ENCODE measurements at regions not wholly inside any gene's neighbourhood (a gene's known extent, or its start where the extent isn't known, plus 50 kb on each side); places are given as distances from the start of the nearest gene placed in this dataset.

GRCh38 chr1:157272264-157272663 is 134.1 kb upstream of the ETV3 start:
- no peaks in the 10 kb centered on the region for H3K36me3 ChIP-seq (replicated peaks in 1 of 2; ENCODE audit: control insufficient read depth in 1 of 2, insufficient read depth in 2 of 2, low read length in 2 of 2)
- peaks cover 0 to 4% (median 3%) of the 10 kb centered on the region in 3 donors for H3K27me3 Mint-ChIP-seq (ENCODE audit: low read depth in 3 of 3)
- H3K9me3 ChIP-seq (replicated peaks in 1 of 2; ENCODE audit: control insufficient read depth in 1 of 2, insufficient read depth in 1 of 2, low read length in 2 of 2) = no peaks in the 10 kb centered on the region
- H3K4me3 Mint-ChIP-seq = no peak overlapping the region
- H3K79me2 ChIP-seq (ENCODE audit: insufficient read depth, low read length) = no peaks in the 10 kb centered on the region
- no peak for DNase-seq
- no peak overlapping the region for H3K27ac Mint-ChIP-seq
- H3K4me3 ChIP-seq (replicated peaks in 1 of 3; ENCODE audit: low read depth in 2 of 3, low read length in 3 of 3) = no peak overlapping the region
- no peak overlapping the region for H3K9ac ChIP-seq (ENCODE audit: insufficient read depth, low read length, poor library complexity, severe bottlenecking)
- H4K20me1 ChIP-seq (ENCODE audit: insufficient read depth, low read length) = no peaks in the 10 kb centered on the region
- intact Hi-C loops (cut with micrococcal nuclease) = no loop called here
- H3K27ac ChIP-seq (ENCODE audit: low read depth in 1 of 2, low read length in 2 of 2) = no peak overlapping the region
- no peaks in the 10 kb centered on the region for H3K27me3 ChIP-seq (ENCODE audit: control insufficient read depth in 2 of 2, insufficient read depth in 2 of 2, low read length in 2 of 2)
- no peak overlapping the region for H2AFZ ChIP-seq (ENCODE audit: insufficient read depth, low read depth, low read length, poor library complexity, severe bottlenecking)
- H3K9me3 Mint-ChIP-seq = no peaks in the 10 kb centered on the region
- no peak for TF ChIP-seq CTCF (IDR thresholded peaks at IDR 0.05)
- H3K4me1 Mint-ChIP-seq = peaks cover 21% of the 10 kb centered on the region
- H3K36me3 Mint-ChIP-seq = no peaks in the 10 kb centered on the region
- H3K4me1 ChIP-seq (ENCODE audit: control insufficient read depth in 1 of 2, insufficient read depth in 2 of 2, low read length in 2 of 2) = peaks cover 6 to 12% of the 10 kb centered on the region in 2 donors
- H3K4me2 ChIP-seq (replicated peaks; ENCODE audit: extremely low read depth, low read length, poor library complexity, severe bottlenecking) = no peak overlapping the region

- peaks cover 22% of the 10 kb centered on the region for H3K4me1 Mint-ChIP-seq
- intact Hi-C loops (cut with micrococcal nuclease) = no loop called here
- peaks cover 6 to 12% of the 10 kb centered on the region in 2 donors for H3K4me1 ChIP-seq (ENCODE audit: control insufficient read depth in 1 of 2, insufficient read depth in 2 of 2, low read length in 2 of 2)
These were observed 132.6 kb upstream of the ETV3 start for GRCh38 chr1:157270705-157271274.

More at GRCh38 chr1:157270705-157271274, 132.6 kb upstream of the ETV3 start:
- no peak for DNase-seq
- no peak overlapping the region for H3K27ac ChIP-seq (ENCODE audit: low read depth in 1 of 2, low read length in 2 of 2)
- no peaks in the 10 kb centered on the region for H3K9me3 ChIP-seq (replicated peaks in 1 of 2; ENCODE audit: control insufficient read depth in 1 of 2, insufficient read depth in 1 of 2, low read length in 2 of 2)
- no peaks in the 10 kb centered on the region for H4K20me1 ChIP-seq (ENCODE audit: insufficient read depth, low read length)
- H3K9ac ChIP-seq (ENCODE audit: insufficient read depth, low read length, poor library complexity, severe bottlenecking) = no peak overlapping the region
- Mint-ChIP-seq H3K9me3 (no peaks in the 10 kb centered on the region), H3K27me3 (ENCODE audit: low read depth in 3 of 3) (peaks cover 3 to 6% (median 6%) of the 10 kb centered on the region in 3 donors), H3K27ac (no peak overlapping the region), H3K4me3 (no peak overlapping the region), H3K36me3 (no peaks in the 10 kb centered on the region)
- no peak overlapping the region for H3K4me2 ChIP-seq (replicated peaks; ENCODE audit: extremely low read depth, low read length, poor library complexity, severe bottlenecking)
- no peaks in the 10 kb centered on the region for H3K27me3 ChIP-seq (ENCODE audit: control insufficient read depth in 2 of 2, insufficient read depth in 2 of 2, low read length in 2 of 2)
- no peak overlapping the region for H3K4me3 ChIP-seq (replicated peaks in 1 of 3; ENCODE audit: low read depth in 2 of 3, low read length in 3 of 3)
- 100% methylated on average over 1 of the region's 4 CpGs for WGBS (ENCODE audit: insufficient coverage)
- no peak for TF ChIP-seq CTCF (IDR thresholded peaks at IDR 0.05)
- no peaks in the 10 kb centered on the region for H3K79me2 ChIP-seq (ENCODE audit: insufficient read depth, low read length)
- no peak overlapping the region for H2AFZ ChIP-seq (ENCODE audit: insufficient read depth, low read depth, low read length, poor library complexity, severe bottlenecking)
- no peaks in the 10 kb centered on the region for H3K36me3 ChIP-seq (replicated peaks in 1 of 2; ENCODE audit: control insufficient read depth in 1 of 2, insufficient read depth in 2 of 2, low read length in 2 of 2)

All from CD14-positive monocyte (primary cell).